ENCODE measurements at regions not wholly inside any gene's neighbourhood (a gene's known extent, or its start where the extent isn't known, plus 50 kb on each side); places are given as distances from the start of the nearest gene placed in this dataset.
A peak's percentile ranks its signal among the peaks of the same experiment; 100 is the strongest.
"Not testable (repeated sequence)": the region's sequence is repeated elsewhere in the genome, so short reads cannot be mapped to it uniquely, and the experiment has no call there.

DNA sequence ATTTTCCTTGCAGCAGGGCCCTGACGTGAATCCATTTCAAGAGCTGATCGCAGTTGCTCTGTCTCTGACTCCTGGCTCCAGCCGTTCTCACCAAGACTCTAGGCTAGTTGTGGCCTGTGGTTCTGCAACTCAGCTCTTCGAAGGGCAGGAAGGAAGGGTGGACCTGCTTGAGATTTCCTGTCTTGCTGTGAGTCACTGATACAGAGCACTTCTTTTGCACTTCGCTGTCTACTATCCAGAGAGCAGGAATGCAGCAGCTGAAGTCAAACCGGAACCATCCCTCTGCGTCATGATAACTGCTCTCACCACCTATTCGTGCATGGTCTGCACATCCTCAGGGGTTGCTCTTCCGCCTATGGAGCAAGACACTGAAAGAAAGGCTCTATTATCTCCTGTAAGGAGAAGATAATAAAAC is 59.7 kb downstream of the RAP2B start:
- peak; percentile 24 to 58 for DNase-seq (ENCODE audit: low read depth in 1 of 2, low spot score in 1 of 2)

DNA sequence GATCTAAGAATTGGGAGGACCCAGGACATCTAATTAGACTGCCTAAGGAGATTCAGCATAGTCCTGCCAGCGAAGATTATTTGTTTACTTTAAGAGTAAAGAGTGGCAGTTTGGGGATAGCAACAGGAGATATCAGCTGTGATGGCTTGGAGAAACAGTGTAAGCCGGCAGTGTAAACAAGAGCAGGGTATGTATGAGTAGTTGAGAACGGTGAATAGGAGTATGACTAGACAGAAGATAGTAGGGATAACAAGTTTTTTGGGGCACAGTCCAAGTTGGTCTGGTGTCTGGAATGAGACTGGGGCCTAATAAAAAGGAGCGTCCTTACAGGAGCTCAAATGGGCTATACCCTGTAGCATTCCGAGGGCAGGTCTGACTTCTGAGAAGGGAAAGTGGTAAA is 64.9 kb downstream of the RAP2B start:
- DNase-seq (ENCODE audit: low read depth in 1 of 2, low spot score in 1 of 2) = not testable (repeated sequence)

DNA sequence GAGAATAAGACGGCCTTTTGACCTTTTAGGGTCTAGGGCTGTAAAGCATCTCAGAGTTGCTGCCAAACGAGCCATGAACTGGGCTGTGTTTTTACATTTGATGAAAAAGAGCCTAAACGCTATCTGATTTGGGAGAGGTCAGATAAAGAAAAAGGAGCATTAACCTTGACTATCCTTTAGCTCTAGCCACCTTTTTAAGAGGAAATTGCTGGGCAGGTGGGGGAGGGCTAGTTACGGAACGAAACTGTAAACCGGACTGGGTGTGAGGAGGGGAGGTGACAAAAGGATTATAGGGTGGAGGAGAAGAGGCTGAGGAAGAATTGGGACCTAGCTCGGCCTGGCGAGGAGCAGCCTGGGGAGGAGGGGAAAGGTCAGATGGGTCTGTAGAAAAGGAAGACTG is 68.4 kb downstream of the RAP2B start:
- DNase-seq (ENCODE audit: low read depth in 1 of 2, low spot score in 1 of 2) = not testable (repeated sequence)

DNA sequence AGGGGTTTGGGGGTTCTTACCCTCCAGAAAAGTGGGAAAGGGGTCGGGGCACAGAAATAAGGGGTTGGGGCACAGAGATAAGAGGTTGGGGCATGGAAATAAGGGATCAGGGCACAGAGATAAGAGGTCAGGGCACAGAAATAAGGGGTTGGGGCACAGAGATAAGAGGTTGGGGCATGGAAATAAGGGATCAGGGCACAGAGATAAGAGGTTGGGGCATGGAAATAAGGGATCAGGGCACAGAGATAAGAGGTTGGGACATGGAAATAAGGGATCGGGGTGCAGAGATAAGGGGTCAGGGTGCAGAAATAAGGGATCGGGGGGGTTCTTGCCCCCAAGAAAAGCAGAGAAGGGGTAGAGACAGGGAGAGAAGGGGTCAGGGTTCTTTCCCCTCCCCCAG is 69.2 kb downstream of the RAP2B start:
- not testable (repeated sequence) for DNase-seq (ENCODE audit: low read depth in 1 of 2, low spot score in 1 of 2)

DNA sequence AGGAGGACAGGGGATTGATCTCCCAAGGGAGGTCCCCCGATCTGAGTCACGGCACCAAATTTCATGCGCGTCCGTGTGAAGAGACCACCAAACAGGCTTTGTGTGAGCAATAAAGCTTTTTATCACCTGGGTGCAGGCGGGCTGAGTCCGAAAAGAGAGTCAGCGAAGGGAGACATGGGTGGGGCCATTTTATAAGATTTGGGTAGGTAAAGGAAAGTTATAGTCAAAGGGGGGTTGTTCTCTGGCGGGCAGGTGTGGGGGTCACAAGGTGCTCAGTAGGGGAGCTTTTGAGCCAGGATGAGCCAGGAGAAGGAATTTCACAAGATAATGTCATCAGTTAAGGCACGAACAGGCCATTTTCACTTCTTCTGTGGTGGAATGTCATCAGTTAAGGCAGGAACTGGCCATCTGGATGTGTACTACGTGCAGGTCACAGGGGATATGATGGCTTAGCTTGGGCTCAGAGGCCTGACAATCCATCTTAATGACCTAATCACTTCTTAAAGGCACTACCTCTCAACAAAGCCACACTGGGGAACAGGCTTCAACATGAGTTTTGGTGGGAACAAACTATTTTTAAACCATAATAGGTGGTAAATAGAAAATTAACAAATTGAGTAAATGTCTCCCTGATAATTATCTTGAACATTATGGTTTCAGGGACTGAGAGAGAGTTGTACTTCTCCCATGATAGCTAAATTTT is 70.2 kb downstream of the RAP2B start:
- not testable (repeated sequence) for DNase-seq (ENCODE audit: low read depth in 1 of 2, low spot score in 1 of 2)

DNA sequence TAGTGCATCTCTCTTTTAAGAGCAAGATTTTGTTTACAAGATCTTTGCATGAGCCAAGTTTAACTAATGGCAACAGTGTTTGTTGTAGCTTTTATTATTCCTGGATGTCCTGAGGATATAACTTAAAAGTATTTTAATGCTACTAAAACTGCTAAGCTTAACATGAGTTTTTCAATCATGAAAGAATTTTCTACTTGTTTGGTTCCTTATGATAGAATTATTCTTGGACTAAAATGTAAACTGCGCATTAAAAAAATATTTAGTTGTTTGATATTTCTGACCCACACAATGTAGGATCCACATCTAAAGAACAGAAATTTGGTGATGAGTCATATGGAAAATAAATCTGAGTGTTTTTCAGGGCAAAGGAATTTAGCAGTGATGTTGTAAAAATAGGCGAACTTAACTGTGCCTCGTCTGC is 70.8 kb downstream of the RAP2B start:
- DNase-seq (ENCODE audit: low read depth in 1 of 2, low spot score in 1 of 2) = no peak

DNA sequence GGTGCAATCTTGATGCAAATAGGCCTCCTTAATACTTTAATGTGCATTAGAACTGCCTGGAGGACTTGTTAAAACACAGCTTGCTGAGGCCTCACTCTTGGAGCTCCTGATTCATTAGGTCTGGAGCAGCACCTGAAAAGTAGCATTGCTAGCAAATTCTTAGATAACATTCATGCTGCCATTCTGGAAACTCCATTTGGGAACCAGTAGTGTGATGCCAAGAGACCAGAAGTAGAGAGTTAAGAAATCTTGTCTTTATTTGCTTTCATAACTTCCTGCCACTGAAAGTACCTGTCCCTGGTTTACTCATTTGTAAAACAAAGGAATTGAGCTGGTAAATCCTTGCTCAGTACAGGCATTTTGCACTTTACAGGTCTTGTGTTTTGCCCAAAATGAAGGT is 72.0 kb downstream of the RAP2B start:
- no peak for DNase-seq (ENCODE audit: low read depth in 1 of 2, low spot score in 1 of 2)

DNA sequence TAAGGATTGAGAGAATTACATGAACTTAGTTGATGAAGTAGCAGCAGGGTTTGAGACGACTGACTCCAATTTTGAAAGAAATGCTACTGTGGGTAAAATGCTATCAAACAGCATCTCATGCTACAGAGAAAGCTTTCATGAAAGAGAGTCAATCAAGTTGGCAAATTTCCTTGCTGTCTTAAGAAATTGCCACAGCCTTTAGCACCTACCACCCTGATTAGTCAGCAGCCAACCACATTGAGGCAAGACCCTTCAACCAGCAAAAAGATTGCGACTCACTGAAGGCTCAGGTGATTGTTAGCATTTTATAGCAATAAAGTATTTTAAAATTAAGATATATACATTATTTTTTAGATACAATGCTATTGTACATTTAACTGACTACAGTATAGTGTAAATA is 80.9 kb downstream of the RAP2B start:
- DNase-seq (ENCODE audit: low read depth in 1 of 2, low spot score in 1 of 2) = no peak

DNA sequence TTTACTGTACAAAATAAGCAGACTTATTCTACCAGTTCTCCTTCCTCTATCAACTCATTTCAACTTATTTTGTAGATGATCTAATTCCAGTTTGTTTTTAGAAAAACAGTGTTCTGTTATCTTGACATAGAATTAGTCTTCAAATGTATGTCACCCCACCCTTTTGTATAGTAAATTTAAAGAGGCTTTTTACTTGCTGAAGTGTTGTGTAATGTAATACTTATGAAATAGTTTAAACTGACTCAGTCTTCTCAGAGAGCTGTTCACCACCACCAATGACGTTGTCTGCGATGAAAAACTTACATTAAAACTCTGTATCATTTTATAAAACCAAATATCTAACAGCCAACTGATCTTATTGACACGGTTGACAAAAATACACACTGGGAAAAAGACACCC is 82.9 kb downstream of the RAP2B start:
- DNase-seq (ENCODE audit: low read depth in 1 of 2, low spot score in 1 of 2) = no peak

DNA sequence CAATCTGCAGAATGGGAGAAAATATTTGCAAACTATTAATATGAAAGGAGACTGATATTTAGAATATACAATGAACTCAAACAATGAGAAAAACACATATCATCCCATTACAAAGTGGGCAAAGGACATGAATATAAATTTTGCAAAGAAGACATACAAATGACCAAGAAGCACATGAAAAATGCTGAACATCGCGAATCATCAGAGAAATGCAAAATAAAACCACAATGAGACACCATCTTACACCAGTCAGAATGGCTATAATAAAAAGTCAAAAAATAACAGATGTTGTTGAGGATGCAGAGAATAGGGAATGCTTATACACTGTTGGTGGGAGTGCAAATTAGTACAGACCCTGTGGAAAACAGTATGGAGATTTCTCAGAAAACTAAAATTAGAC is 83.6 kb downstream of the RAP2B start:
- DNase-seq (ENCODE audit: low read depth in 1 of 2, low spot score in 1 of 2) = no peak

DNA sequence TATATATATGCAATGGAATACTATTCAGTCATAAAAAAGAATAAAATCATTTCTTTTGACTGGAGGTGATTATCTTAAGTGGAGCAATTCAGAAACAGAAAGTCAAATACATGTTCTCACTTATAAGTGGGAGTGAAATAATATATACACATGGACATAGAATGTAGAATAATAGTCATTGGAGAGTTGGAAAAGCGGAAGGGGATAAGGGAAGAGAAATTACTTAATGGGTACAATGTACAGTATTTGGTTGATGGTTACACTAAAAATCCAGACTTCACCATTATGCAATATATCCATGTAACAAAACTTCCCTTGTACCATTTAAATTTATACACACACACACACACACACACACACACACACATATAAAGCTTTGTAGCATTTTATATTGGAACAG is 84.3 kb downstream of the RAP2B start:
- no peak for DNase-seq (ENCODE audit: low read depth in 1 of 2, low spot score in 1 of 2)

DNA sequence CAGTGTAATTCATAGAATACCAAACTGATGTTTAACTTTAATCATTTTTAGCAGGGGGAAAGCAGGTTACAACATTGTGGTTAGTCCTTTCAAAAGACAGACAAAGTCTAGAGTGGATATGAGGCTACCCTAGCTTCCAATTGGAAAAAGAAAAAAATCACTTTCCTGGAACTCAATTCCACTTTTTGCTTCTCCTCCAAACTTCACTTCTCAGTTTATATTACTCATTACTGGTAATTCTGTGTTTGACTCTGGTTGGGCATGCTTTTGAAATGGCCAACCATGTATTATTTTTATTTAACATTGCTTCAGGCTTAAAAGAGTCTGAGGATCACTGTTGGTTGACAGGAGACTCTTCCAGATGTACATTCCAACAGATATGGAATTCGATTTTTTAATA is 84.8 kb downstream of the RAP2B start:
- DNase-seq (ENCODE audit: low read depth in 1 of 2, low spot score in 1 of 2) = no peak

DNA sequence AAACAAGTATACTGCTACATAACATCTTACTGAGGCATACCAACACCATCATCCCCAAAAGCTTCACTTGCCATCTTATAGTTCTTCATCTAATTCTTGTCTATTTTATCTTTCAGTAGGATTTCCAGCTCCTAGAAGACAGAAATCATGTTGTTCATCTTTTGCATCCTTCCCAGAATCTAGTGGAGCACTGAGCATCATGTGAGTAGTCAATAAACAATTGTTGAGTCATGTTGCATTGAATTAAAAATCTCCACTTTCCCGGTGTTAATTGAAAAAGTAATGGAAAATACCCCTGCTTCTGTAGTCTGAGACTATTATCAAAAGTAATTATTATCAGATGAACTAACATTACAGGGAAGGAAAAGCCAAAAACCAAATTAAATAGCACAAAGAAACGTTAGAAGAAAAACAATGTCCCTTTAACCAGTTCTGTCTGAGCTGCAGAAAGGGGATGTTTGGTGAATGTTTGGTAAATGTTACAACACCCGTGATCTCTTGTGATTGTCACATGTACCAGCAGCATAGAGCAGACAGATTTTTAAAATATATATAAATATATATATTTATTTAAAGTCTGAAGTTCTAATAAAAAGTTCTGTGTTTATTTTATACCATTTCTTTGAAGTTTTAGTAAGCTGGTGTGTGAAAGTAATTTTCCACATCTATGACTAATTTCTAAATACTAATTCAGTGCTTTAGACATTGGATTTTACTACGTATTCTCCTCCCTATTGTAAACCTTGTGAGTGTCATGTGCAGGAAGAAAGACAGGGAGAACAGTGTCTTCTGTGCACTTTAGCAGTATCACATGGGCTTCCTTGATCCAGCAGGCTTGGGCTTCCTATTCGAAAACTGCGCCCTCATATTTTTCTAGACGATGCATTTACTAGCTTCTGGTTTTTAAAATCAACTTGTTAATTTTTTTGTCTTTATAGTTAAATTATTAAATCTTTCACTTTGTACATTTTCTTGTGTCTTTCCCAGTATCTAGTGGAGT is 85.6 kb downstream of the RAP2B start:
- no peak for DNase-seq (ENCODE audit: low read depth in 1 of 2, low spot score in 1 of 2)

DNA sequence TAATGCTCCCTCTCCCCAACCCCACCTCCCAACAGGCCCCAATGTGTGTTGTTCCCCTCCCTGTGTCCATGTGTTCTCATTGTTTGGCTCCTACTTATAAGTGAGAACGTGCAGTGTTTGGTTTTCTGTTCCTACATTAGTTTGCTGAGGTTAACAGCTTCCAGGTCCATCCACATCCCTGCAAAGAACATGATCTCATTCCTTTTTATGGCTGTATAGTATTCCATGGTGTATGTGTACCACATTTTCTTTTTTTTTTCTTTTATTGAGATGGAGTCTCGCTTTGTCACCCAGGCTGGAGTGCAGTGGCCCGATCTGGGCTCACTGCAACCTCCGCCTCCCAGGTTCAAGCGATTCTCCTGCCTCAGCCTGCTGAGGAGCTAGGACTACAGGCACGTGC is 86.8 kb downstream of the RAP2B start:
- not testable (repeated sequence) for DNase-seq (ENCODE audit: low read depth in 1 of 2, low spot score in 1 of 2)

DNA sequence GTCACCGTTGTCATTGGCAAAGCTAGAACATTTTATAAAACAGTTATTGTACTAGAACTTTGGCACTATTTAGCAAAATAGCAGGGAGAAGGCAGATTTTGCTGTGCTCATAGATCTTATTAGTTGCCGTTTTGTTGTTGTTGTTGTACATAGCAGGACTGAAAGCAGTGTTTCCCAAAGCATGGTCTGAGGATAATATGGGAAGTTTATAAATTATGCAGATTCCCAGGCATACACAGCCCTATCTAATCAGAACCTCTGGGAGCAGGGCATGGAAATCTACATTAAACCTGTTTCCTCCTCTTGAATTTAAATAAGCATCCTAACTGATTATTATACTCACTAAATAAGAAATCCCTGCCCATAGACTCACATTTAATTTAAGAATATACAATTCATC is 87.9 kb downstream of the RAP2B start:
- DNase-seq (ENCODE audit: low read depth in 1 of 2, low spot score in 1 of 2) = no peak

DNA sequence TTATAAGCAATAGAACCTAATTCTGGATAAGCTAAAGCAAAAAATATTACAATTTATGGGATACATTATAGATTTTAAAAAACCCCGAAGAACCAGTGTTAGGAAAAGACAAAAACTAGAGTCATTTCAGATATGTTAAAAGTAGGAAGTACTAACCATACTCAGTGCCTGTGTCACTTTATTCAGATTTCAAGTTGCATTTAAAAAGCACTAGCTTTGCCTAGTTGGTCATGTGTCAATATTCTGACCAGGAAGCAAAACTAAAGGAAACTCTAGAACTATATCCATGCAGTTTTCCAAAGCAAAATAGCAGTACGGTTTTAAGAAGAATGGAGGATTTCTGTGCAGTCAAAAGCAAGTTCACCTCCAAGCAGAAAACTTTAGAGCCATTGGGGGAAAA is 88.4 kb downstream of the RAP2B start:
- no peak for DNase-seq (ENCODE audit: low read depth in 1 of 2, low spot score in 1 of 2)

DNA sequence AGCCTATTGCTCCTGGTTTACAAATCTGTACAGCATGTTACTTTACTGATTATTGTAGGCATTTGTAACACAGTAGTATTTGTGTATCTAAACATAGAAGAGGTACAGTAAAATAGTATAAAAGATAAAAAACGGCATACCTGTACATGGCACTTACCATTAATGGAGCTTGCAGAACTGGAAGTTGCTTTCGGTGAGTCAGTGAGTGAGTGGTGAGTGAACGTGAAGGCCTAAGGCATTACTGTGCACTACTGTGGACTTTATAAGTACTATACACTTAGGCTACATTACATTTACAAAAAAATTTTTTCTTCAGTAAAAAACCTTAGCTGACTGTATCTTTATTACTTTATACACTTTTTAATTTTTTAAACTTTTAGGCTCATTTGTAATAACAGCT is 90.9 kb downstream of the RAP2B start:
- DNase-seq (ENCODE audit: low read depth in 1 of 2, low spot score in 1 of 2) = no peak

DNA sequence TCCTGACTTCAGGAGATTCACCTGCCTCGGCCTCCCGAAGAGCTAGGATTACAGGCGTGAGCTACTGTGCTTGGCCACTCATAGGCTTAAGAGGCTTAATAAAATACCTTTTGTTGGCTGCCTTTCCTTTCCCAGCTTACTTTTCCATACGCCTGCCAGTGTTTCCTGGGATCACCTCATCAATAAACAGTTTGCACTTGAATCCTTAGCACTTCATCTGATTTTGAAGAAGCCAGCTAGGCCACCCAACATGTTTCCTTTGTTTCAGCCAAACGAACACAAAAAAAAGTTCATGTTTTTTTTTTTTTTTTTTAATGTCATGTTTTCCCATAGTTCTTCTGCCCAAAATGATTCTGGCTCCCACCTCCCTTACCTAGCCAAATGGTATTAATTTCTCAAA is 92.3 kb downstream of the RAP2B start:
- no peak for DNase-seq (ENCODE audit: low read depth in 1 of 2, low spot score in 1 of 2)

DNA sequence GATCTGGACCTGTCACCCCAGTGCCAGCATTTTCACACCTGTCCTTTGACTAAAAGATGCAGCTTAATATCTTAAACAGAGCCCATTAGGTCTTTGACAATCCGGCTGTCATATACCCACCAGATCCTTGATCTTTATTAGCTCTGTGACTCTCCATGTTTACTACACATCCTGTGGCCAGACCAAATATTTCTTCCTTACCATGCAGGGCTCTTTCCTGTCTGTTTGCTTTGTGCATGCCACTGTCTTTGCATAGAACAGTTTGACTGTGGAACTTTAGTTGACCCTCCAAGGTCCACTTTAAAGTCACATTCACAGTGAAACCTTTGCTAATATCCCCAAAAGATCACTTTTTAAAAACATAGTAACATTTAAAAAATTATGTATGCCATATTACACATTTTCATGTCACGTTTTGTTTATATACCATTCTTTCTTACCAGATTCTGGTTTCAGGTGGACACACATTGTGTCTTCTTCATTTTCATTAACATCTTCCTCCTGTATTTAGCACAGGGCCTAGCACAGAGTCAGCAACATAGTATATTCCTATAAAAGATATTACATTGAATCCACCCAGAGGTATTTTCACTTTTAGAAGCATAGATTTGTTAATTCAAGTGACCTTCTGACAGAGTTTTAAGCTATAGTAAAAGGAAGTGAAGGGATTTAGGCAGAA is 95.8 kb downstream of the RAP2B start:
- DNase-seq (ENCODE audit: low read depth in 1 of 2, low spot score in 1 of 2) = no peak

DNA sequence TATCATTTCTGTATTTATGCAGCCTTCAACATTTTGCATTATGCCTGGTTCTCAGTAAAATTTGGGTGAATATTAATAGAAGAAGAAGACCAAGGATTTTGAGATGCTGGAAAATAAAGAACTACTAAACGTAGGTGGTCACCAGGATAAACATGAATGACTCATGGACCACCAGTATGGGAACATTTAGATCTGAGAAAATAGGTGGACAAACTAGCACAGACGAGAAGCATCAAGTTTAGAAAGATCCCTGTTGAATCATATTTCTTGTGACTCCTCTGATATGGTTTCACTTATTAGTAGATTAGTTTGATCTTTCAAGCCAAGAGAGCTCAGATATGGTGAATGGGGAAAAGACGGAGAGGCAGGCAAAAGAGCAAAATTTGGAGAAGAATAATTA is 97.9 kb downstream of the RAP2B start:
- DNase-seq (ENCODE audit: low read depth in 1 of 2, low spot score in 1 of 2) = no peak

DNA sequence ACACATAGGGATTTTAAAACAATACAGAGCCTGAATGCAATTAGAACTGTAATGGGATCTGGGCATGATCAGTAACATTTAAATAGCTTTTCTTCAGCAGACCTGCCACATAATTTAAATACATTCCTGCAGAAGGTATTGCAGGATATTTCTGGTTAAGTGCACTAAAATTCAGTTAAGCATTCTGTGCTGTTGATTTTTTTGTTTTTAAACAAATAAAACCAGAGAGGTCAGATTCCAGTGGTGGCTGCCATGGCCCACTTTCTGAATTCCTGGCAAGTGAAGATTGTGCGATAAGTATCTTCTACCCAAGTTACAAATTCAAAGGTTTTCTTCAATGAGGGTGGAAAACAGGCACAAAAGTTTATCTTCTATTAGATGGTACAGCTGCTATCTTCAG is 98.7 kb downstream of the RAP2B start:
- no peak for DNase-seq (ENCODE audit: low read depth in 1 of 2, low spot score in 1 of 2)

DNA sequence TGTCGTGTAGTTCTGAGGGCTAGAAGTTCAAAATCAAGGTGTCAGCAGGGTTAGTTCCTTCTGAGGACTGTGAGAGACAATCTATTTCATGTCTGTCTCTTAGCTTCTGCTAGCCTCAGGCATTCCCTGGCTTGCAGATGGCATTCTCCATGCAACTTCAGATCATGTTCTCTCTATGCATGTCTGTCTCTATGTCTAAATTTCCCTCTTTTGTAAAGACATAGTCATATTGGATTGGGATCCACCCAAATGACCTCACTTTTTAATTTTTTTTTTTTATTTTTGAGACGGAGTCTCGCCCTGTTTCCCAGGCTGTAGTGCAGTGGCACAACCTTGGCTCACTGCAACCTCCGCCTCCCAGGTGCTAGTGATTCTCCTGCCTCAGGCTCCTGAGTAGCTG is 104.6 kb downstream of the RAP2B start:
- DNase-seq (ENCODE audit: low read depth in 1 of 2, low spot score in 1 of 2) = no peak

Data from activated CD4-positive, alpha-beta T cell treated with anti-CD3 and anti-CD28 coated beads, Interleukin-2, amount 50 U/mL, for 24 hours (primary cell).